ENCODE measurements at regions not wholly inside any gene's neighbourhood (a gene's known extent, or its start where the extent isn't known, plus 50 kb on each side); places are given as distances from the start of the nearest gene placed in this dataset.

DNA sequence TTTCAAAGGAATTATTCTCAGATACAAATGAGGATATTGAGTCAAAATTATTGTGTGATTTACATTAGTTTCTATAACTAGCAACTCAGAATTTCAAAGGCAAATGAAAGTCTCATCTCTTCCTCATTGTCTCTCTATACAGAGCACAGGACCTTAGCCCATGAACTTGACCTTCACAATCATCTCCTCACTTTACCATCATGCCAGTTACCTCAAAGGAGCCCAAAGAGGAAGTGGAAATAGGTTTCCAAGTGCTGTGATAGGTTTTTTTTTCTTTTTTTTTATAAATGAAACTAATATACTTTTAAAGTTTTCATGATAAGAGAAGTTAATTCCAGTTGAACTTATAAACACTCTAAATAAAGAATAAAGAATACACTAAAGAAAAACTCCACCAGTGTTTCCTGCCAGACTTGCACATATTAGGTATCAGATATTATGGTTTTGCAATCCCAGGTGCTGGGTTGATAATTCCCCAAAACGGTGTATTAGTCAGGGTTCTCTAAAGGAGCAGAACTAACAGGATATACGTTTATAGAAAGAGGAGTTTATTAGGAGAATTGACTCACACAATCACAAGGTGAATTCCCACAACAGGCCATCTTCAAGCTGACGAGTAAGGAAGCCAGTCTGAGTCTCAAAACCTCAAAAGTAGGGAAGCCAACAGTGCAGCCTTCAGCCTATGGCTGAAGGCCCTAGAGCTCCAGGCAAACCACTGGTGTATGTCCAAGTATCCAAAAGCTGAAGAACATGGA lies 50.1 kb upstream of the ADAMTS16 start:
- Histone ChIP-seq H3K36me3 (no peaks in the 10 kb centered on the region), H3K4me3 (no peak overlapping the region), H3K9me3 (peaks cover 0 to 3% (median 0%) of the 10 kb centered on the region in 4 donors), H3K4me1 (no peaks in the 10 kb centered on the region), H3K27ac (no peak overlapping the region), H3K27me3 (no peaks in the 10 kb centered on the region)
- 54 to 80% (median 69%) methylated on average over 3 of the region's 3 CpGs for WGBS, 5 donors
- DNase-seq, result no peak
- intact Hi-C loops (cut with DNase I; ENCODE audit: low total_unique reads), result no loop called here
- TF ChIP-seq EP300 (IDR thresholded peaks at IDR 0.05) (no peak), POLR2AphosphoS5 (IDR thresholded peaks at IDR 0.05) (no peak), POLR2A (IDR thresholded peaks at IDR 0.05) (no peak)
- TF ChIP-seq, protein P1, sequence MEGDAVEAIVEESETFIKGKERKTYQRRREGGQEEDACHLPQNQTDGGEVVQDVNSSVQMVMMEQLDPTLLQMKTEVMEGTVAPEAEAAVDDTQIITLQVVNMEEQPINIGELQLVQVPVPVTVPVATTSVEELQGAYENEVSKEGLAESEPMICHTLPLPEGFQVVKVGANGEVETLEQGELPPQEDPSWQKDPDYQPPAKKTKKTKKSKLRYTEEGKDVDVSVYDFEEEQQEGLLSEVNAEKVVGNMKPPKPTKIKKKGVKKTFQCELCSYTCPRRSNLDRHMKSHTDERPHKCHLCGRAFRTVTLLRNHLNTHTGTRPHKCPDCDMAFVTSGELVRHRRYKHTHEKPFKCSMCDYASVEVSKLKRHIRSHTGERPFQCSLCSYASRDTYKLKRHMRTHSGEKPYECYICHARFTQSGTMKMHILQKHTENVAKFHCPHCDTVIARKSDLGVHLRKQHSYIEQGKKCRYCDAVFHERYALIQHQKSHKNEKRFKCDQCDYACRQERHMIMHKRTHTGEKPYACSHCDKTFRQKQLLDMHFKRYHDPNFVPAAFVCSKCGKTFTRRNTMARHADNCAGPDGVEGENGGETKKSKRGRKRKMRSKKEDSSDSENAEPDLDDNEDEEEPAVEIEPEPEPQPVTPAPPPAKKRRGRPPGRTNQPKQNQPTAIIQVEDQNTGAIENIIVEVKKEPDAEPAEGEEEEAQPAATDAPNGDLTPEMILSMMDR (IDR thresholded peaks at IDR 0.05), result no peak
